HG02642 (cell line): ENCODE measurements at regions not wholly inside any gene's neighbourhood (a gene's known extent, or its start where the extent isn't known, plus 50 kb on each side); places are given as distances from the start of the nearest gene placed in this dataset.
"Not testable (repeated sequence)": the region's sequence is repeated elsewhere in the genome, so short reads cannot be mapped to it uniquely, and the experiment has no call there.

Experiments used
- ATAC-seq: cut with Tn5 transposase; IDR thresholded peaks from one replicate; pipeline ENCODE4 v1.9.1; 2021; ENCODE audit warnings: mild to moderate bottlenecking; ENCODE audit not compliant: unreplicated experiment, poor library complexity

DNA sequence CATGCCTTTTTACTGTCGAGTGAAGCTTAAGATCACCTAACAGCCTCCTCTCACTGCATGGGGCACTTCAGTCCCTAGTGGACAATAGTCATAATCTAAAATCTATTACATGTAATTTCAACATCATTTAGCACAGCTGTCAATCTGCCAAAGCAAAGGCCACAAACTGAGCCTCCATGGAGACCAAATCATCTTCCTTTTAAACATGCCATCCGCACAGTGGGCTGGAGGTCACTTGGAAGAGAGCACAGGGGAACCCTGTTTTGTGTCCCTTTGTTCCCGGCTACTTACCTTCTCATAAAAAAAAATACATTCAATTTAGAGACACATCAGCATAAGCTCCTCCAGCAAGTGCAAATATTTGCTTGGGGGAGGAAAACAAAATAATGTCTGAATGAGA, 167.3 kb downstream of the SQOR start:
- ATAC-seq: no peak

DNA sequence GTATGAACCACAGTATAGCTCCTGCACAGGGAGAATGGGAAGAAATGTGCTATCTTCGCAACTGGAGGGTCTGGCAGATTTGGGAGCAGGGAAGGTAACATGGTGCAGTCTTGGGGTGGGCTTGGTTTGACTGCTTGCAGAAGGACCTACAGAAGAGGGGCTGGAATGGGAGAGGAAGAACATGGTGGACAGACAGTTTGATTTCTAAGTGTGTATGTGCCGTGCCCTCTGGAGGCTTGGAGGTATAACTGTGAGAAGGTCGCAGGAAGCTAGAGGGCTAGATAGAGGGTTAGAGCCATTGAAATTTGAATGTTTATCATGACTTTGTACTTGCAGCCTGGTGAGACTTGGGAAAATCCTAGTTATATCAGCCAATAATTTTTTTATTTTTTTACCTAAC, 169.2 kb downstream of the SQOR start:
- no peak for ATAC-seq

DNA sequence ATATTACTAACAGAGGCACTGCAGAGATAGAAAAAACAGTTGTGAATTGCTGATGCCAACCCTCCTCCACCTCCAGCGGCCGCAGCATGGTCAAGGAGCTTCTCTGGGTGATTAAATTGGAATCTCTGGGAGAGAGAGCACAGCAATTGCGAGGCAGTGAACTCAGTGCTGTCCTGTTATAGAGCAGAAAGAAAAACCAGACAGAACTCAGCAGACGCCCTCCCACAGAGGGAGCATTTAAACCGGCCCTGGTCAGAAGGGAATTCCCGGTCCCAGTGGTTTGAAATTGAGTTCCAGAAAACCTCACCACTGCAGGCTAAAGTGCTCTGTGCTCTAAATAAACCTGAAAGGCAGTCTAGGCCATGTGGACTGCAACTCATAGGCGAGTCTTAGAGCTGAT, 175.4 kb downstream of the SQOR start:
- ATAC-seq: no peak

DNA sequence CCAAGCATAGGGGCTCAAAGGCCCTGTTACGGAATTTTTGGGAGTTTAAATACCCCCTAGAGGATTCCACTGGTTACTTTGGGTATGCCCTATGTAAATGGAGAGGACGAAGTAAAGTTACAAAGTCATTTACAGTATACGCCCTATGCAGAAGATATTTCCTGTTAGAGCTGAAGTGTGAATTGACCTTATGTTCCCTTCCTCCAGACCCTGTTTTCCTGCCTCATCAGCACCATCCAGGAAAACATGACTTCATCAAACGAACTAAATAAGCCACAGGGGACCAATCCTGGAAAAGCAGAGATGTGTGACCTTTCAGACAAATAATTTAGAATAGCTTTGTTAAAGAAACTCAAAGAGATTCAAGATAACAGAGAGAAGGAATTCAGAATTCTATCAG, 177.4 kb downstream of the SQOR start:
- ATAC-seq: no peak

DNA sequence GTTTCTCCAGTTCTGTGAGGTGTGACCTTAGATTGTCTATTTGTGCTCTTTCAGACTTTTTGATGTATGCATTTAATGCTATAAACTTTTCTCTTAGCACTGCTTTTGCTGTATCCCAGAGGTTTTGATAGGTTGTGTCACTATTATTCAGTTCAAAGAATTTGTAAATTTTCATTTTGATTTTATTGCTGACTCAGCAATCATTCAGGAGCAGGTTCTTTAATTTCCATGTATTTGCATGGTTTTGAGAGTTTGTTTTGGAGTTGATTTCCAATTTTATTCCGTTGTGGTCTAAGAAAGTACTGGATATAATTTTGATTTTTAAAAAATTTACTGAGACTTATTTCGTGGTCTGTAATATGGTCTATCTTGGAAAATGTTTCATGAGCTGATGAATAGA, 182.7 kb downstream of the SQOR start:
- ATAC-seq: not testable (repeated sequence)

DNA sequence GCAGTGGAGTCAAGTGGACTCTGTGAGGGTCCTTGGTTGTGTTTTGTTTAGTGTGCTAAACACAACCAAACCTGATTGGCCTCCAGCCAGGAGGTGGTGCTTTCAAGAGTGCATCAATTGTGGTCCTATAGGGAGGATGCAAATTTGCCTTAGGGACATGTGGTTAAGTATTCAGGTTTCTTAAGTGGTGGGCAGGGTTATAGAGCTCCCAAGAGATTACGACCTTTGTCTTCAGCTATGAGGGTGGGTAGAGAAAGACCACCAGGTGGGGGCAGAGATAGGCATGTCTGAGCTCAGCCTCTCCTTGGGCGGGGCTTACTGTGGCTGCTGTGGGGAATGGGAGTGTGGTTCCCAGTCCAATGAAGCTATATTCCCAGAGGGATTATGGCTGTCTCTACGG, 186.6 kb downstream of the SQOR start:
- no peak for ATAC-seq

DNA sequence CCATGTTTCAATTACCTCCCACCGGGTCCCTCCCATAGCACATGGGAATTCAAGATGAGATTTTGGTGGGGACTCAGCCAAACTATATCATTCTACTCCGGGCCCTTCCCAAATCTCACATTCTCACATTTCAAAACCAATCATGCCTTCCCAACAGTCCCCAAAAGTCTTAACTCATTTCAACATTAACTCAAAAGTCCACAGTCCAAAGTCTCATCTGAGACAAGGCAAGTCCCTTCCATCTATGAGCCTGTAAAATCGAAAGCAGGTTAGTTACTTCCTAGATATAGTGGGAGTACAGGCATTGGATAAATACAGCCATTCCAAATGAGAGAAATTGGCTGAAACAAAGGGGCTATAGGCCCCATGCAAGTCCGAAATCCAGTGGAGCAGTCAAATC, 188.1 kb downstream of the SQOR start:
- ATAC-seq: not testable (repeated sequence)

DNA sequence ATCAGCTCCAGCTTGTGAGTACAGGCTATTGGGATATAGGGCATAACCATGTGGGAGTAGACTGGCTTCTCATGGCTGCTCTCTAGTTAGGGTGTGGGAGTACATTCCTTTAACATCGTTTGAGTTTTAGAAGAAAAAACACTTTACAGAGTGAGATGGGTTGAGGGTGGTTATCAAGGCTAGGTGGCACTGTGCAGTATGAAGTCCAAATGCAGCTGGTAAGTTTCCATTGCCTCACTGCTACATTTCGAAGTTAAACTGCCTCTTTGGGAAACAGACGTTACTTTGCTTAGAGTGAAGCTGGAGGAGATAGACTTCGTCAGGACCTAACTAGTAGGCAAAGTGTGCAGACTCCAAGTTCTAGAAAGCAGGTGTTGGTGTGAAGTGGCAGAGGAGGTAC, 192.4 kb downstream of the SQOR start:
- ATAC-seq: no peak

DNA sequence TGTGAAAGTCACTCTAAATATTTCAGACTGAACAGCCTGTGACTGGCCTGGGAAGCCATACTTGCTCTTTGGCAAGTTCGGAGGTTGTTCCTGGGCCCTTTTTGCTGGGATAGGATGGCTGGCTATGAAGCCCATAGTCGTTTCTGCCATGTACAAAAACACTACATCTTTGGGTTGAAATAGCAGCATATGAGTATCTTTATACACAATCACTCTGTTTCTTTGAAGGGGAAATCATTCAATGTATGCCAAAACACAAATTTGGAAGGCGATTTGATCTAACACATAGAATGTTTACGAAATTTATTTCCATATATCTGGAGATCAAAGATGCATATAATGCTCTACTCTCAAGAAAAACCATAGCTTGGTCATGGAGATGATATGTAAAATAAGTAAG, 192.9 kb downstream of the SQOR start:
- ATAC-seq: no peak

DNA sequence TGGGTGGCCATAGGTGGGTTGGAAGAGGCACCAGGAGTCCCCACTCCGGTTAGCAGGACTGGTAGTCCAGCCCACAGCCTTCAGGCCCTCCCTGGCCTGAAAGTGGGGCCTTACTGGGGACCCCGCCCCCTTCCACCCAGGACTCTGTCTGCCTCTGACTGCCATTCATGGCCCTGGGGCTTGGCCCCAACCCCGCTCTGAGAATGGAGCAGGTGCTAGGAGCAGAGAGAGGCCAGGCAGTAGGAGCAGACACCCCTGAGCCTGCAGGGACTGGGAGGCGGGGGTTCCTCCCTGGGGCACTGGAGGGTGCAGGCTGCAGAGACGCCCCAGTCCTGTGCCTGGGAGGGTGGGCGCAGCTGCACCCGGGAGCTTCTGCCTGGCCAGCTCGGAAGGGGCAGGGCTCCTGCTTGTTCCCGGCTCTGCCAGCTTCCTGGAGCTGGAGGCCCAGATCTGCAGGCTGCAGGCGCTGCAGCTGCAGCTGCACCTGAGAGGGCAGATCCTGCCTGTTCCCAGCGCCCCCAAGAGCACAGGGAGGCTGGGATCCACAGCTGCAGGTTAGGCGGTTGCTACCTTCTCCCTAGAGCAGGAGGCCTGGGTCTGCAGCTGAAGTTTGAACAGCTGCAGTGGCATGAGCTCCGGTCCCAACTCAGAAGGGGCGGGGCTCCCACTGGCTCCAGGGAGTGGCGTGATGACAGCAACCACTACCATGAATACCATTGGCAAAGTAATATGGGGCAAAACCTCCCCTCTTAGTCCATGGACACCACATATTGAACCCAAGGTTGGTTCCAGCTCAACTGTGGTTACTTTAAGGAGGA, 194.7 kb downstream of the SQOR start:
- no peak for ATAC-seq

DNA sequence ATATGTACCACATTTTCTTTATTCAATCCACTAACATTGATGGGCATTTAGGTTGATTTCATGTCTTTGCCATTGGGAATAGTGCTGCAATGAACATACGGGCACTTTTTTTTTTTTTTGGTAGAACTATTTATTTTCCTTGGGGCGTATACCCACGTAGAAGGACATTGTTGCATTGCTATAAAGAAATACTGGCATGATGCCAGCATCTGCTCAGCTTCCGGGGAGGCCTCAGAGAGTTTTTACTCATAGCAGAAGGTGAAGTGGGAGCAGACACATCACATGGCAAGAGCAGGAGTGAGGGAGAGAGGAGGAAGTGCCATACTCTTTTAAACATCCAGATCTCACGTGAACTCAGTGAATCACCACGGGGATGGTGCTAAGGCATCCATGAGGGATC, 197.0 kb downstream of the SQOR start:
- no peak for ATAC-seq

DNA sequence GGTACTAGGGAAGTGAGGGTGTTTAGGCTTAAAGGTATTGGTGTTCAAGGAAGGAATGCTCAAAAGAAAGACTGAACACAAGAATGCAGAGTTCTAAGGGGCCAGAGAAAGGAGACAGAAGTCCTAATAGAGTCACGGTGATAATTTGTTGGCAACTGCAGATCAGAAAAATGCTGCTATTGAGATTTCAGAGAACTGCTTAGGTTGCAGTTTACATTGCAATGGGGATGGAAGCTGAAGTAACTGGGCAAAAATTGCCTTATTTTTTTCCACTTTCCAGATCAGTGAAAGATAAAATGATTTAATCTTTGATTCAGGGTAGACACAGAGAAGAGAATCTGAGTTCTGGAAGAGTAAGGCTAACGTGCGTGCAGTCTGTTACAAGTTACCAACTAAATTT, 199.8 kb downstream of the SQOR start:
- no peak for ATAC-seq

DNA sequence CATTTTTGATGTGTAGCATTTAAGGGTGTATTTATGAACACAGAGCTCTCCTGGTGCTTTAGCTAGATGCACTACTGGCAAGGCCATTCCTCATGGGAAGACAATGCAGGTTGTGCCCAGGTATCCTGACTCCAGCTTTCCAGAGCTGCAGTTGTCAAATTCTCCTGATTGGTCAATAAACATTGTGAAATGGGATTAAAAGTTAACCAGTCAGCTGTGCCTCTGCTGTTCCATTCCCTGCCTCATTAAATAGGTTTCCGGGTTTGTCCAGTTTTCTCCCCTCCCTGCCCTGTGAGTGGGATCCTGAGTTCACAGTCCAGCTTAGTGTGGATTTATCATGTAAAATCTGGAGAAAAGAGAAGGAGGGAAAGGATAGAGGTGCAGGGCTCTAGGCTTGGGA, 207.3 kb downstream of the SQOR start:
- no peak for ATAC-seq

DNA sequence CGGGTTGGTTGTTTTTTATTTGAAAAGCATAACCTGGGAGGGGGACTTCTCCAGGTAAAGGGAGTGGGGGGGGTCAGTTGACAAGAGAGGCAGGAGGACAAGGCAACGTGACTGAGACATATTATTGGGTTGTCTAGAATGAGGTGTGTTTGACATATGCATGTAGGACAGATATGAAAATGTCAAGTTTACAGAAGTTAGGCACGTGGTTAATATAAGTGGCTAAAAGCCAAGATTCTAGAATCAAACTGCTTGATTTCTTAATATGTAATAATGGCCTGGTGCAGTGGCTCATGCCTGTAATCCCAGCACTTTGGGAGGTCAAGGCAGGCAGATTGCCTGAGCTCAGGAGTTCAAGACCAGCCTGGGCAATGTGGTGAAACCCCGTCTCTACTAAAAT, 212.8 kb downstream of the SQOR start:
- no peak for ATAC-seq

DNA sequence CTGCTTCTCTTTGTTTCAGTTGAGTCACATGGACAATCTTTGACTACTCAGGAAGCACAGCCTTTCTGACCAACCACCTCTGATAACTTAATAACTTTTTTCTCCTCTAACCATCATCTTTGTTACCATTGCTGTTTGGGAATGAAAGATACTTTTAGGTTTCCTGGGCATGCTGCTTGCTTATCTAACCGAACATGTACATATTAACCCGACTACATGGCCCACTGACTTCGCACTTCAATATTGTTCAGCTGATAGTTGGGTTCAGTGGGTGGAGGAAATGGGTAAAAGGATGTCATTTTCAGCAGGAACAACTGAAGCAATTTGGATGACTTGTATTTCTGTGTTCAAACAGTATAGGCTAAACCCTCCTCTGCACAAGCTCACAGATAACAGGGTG, 214.3 kb downstream of the SQOR start:
- ATAC-seq: no peak

DNA sequence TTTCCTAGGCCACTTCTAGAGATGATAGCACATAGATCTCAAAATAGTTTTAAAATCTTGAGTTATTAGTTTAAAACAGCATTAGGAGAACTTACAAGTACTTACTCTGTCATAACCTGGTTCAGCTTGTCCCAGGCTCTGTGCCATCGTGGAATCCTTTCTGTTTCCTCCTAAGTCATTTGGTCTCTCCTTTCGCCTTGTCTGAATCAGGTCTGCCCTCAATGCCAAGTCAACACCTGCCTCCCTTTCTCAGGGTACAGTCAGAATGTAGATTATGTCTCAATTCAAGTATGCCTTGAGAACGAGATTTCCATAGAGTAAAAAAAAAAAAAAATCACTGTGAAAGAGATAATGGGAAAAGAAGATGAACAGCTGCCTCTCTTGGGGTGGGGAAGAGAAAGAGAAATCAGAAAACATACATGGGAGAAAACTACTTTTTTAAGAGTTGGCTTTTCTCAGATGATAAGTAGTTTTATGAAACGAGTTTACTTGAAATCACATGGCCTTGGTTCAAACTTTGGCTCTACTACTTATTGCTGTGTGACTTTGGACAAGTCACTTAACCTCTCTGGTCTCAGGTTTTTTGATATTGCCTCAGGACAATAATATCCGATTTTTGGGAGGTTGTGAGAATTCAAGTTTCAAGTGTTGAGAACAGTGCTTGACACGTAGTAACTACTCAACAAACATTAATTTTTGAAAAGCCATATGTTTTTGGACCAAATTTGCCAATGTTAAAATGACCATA, 219.8 kb downstream of the SQOR start:
- ATAC-seq: no peak

DNA sequence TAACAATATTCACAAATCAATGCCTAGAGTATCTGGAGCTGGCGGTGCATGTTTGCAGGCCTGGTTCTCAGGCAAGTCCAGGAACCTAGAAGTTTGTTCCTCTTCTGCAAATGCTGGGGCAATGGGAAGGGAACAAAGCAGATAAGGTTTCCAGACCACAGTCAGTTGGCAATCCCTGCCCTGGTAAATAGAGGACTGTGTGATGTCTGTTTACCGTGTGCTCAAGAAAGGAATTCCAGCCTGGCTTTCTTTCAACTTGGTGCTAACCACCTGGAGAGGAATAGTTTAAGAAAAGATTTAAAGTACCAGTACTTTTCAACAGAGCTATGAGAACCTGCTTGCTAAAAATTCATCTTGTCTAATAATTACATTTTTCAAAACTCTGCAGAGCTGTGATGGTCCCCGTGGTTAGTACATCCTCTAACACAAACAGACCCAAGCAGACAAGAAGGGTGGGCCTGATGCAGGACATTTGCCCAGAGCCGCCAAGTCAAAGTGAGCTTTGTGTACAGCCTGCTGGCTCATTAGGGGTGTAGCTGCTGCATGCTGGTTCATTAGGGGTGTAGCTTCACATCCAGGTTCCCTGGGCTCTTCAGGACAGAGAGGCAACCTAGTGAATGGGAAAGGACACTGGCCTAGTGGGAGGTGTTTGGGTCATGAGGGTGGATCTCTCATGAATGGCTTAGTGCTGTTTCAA, 220.5 kb downstream of the SQOR start:
- ATAC-seq: no peak

DNA sequence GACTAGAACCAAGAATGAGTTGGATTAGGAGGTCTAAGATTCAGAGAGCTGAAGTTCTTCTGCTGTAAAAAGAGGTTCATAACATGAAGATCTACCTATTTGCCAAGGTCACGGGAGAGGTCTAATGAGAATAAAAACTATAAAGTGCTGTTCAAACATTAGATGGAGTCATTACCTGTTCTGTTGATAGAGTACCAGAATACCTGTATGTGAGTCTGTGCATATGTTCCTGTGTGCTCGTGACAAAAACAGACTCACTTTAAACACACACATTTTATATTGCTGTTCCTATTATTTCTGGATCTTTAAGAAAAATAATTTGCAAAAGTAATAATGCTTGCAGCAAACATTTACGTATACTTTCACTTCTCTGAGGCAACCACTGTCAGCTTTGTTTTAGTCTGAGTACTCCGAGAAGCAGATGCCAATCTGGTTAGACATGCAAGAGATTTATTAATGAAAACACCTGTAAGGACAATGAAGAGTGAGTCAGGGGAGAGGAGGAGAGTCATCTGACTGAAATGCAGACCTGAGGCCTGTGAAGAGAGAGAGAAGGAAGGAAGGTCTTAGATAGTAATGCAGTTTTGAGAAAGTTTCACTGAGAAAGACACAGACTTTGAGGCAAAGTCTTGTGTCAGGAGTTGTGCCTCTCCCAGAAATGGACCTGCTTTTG, 221.2 kb downstream of the SQOR start:
- no peak for ATAC-seq

DNA sequence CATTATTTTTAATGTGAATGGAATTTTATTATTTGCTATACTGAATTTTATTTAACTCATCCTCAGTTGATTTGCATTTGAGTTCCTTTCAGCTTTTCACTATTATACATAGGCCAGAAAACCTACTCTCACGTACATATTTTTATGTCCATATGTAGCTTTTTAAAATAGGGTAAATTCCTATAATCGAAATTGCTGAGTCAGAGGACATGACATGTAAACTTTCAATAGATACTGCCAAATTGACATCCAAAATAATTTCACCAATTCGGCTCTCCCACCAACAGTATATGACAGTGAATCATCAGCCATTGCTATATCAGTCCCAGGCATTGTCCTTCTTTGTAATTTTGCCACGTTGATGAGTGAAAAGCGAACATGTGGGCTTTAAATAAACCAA, 222.5 kb downstream of the SQOR start:
- no peak for ATAC-seq

DNA sequence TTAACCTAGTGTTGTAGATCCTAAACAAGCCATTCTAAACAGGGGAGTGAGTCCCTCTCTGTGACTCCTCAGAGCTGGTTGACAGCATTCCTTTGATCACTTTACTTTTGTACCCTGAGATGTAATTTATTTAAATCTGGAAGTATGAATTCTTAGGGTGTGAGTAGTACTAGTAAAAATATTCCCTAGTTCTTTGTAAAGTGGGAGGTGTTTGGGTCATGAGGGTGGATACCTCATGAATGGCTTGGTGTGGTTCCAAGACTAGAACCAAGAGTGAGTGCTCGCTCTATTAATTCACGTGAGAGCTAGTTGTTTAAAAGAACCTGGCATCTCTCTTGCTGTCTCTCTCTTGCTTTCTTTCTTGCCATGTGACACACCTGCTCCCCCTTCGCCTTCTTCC, 223.7 kb downstream of the SQOR start:
- no peak for ATAC-seq

DNA sequence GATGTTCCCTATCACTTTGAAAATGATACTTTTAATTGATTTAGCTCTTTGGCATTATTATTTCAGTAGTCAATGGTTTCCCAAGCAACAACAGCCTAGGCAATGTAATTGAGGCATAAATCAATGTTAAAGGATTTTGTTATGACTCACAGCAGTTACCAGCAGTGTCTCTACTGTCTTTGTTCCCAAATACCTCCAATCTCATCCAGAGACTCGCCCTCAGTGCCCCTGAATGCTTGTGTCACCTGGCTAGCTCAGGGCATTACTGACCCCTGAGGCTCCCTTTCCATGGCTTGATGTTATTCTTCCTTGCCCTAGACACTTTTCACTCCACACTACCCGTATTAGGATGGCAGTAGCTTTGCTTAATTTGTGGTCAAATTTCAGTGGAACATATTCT, 227.2 kb downstream of the SQOR start:
- ATAC-seq: no peak
